ENCODE measurements at regions not wholly inside any gene's neighbourhood (a gene's known extent, or its start where the extent isn't known, plus 50 kb on each side); places are given as distances from the start of the nearest gene placed in this dataset.

DNA sequence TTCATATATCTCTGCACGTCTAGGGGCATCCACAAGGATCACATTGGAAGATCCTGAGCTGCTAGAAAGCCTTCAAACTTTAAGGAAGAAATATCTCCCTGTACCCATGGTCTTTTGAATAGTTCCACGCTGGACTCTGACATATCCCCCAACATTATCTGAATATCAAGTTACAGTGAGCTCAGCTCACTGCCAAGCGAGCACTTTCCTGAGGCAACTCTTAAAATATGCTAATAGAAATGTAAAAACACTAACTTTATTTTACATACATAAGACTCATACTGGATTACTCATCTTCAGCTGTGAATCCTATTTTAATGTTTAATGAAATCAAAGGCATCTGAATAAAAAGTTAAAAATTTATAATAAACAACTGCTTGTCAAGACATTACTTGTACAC is 420.2 kb upstream of the CCDC54 start:
- no peak for DNase-seq
- no peak for ATAC-seq
- TF ChIP-seq, protein P1, sequence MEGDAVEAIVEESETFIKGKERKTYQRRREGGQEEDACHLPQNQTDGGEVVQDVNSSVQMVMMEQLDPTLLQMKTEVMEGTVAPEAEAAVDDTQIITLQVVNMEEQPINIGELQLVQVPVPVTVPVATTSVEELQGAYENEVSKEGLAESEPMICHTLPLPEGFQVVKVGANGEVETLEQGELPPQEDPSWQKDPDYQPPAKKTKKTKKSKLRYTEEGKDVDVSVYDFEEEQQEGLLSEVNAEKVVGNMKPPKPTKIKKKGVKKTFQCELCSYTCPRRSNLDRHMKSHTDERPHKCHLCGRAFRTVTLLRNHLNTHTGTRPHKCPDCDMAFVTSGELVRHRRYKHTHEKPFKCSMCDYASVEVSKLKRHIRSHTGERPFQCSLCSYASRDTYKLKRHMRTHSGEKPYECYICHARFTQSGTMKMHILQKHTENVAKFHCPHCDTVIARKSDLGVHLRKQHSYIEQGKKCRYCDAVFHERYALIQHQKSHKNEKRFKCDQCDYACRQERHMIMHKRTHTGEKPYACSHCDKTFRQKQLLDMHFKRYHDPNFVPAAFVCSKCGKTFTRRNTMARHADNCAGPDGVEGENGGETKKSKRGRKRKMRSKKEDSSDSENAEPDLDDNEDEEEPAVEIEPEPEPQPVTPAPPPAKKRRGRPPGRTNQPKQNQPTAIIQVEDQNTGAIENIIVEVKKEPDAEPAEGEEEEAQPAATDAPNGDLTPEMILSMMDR (IDR thresholded peaks at IDR 0.05): no peak
- Histone ChIP-seq H3K27me3 (ENCODE audit: insufficient read depth in 3 of 3, low read length in 2 of 3) (no peaks in the 10 kb centered on the region), H3K27ac (no peak overlapping the region), H3K4me3 (no peak overlapping the region), H3K9me3 (no peaks in the 10 kb centered on the region), H3K36me3 (ENCODE audit: insufficient read depth in 1 of 2, low read depth in 1 of 2) (no peaks in the 10 kb centered on the region), H3K4me1 (no peaks in the 10 kb centered on the region)
- intact Hi-C loops (cut with DNase I): no loop called here
- 57 to 65% (median 61%) methylated on average over 3 of the region's 3 CpGs for WGBS, 3 donors

DNA sequence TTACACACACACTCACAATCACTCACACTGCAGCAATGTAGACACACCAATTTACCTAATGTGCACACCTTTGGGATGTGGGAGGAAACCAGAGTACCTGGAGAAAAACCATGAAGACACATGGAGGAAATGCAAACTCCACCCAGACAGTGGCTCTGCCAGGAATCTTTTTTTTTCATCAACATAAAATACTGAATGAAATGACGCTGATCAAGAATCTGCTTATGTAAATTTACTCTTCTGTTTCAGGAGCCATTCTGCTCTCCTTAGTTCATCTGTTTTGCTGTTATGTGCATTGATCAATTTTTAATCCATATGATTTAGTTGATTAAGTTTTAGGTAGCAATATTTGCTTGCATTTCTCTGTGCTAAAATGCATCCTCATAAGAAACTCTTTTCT is 414.2 kb upstream of the CCDC54 start:
- intact Hi-C loops (cut with DNase I): no loop called here
- no peaks in the 10 kb centered on the region for H3K4me1 ChIP-seq
- ATAC-seq (no peak), DNase-seq (no peak)
- H3K4me3 ChIP-seq: no peak overlapping the region
- H3K9me3 ChIP-seq: no peaks in the 10 kb centered on the region
- TF ChIP-seq, protein P1 (IDR thresholded peaks at IDR 0.05): no peak
- 50 to 59% (median 57%) methylated on average over 1 of the region's 1 CpG for WGBS, 3 donors
- H3K36me3 ChIP-seq (ENCODE audit: insufficient read depth in 1 of 2, low read depth in 1 of 2): no peaks in the 10 kb centered on the region
- H3K27me3 ChIP-seq (ENCODE audit: insufficient read depth in 3 of 3, low read length in 2 of 3): no peaks in the 10 kb centered on the region
- H3K27ac ChIP-seq: no peak overlapping the region

DNA sequence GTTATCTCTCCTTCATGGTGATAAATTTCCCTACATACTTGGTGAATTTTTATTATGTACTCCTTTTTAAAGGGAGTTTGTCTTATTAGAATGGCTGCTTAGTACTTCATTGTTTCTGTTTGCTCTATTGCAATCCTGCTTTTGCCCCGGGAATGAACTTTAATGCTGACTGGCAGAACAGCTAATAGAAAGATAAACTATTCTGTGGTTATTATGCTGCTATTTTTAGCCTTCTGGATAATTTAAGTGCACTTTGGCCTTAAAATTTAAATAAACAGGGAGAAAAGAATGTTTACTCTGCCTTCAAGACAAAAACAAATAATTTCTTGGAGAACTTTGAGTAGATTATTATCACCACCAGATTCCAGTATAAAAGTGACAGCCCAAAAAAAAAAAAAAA is 413.8 kb upstream of the CCDC54 start:
- DNase-seq (no peak), ATAC-seq (no peak)
- Histone ChIP-seq H3K4me1 (no peaks in the 10 kb centered on the region), H3K36me3 (ENCODE audit: insufficient read depth in 1 of 2, low read depth in 1 of 2) (no peaks in the 10 kb centered on the region), H3K9me3 (no peaks in the 10 kb centered on the region), H3K4me3 (no peak overlapping the region), H3K27ac (no peak overlapping the region), H3K27me3 (ENCODE audit: insufficient read depth in 3 of 3, low read length in 2 of 3) (no peaks in the 10 kb centered on the region)
- WGBS, 3 donors: 0 to 5% (median 2%) methylated on average over 1 of the region's 1 CpG
- intact Hi-C loops (cut with DNase I): no loop called here
- TF ChIP-seq, protein P1 (IDR thresholded peaks at IDR 0.05): no peak

DNA sequence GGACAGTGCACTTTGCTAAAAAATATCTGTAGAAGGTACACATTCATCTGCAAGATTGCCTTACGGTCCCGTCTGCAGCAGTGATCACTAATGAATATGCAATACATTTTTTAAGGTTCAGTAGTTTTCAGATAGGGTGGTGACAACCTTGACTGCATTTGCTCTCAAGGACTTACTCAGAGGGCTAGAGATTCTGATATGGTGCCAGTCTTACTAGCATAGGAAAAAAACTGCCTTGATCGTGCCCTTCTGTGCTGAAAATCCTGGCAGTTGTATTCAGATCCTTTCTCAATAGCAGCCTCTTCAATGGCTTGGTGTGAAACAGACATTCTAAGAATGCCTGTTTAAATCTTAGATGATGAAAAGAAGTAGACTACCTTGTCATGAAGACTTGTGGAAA is 411.9 kb upstream of the CCDC54 start:
- WGBS, 3 donors: 65 to 72% (median 71%) methylated on average over 3 of the region's 3 CpGs
- H3K4me3 ChIP-seq: no peak overlapping the region
- H3K36me3 ChIP-seq (ENCODE audit: insufficient read depth in 1 of 2, low read depth in 1 of 2): no peaks in the 10 kb centered on the region
- TF ChIP-seq, protein P1 (IDR thresholded peaks at IDR 0.05): no peak
- DNase-seq: no peak
- intact Hi-C loops (cut with DNase I): no loop called here
- no peaks in the 10 kb centered on the region for H3K9me3 ChIP-seq
- H3K27ac ChIP-seq: no peak overlapping the region
- no peaks in the 10 kb centered on the region for H3K4me1 ChIP-seq
- no peaks in the 10 kb centered on the region for H3K27me3 ChIP-seq (ENCODE audit: insufficient read depth in 3 of 3, low read length in 2 of 3)
- ATAC-seq: no peak

DNA sequence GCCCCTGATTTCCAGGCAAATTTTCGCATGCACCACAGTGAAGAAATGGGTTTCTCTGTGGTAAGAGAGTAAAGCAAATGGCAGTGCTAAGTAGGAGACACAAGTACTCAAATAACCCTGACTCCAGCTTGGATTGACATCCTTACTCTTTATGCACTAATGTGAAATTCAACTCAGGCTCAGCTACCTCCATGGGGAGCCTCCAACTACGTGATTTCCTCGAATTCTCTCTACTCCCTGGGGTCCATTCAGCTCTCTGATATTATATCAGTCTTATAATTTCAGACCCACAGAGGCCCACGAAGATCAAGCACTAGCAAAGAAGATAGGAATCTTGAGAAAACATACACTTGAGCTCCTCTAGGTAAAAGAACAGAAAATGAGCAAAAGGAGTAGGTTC is 407.6 kb upstream of the CCDC54 start:
- Histone ChIP-seq H3K4me3 (no peak overlapping the region), H3K4me1 (no peaks in the 10 kb centered on the region), H3K27ac (no peak overlapping the region), H3K9me3 (no peaks in the 10 kb centered on the region), H3K27me3 (ENCODE audit: insufficient read depth in 3 of 3, low read length in 2 of 3) (no peaks in the 10 kb centered on the region), H3K36me3 (ENCODE audit: insufficient read depth in 1 of 2, low read depth in 1 of 2) (no peaks in the 10 kb centered on the region)
- intact Hi-C loops (cut with DNase I): no loop called here
- 70 to 73% (median 70%) methylated on average over 4 of the region's 4 CpGs for WGBS, 3 donors
- TF ChIP-seq, protein P1 (IDR thresholded peaks at IDR 0.05): no peak
- DNase-seq: no peak
- ATAC-seq: no peak
